NCI-H1105 treated with DMSO at 0.1 percent for 48 hours (cell line): ENCODE measurements at regions not wholly inside any gene's neighbourhood (a gene's known extent, or its start where the extent isn't known, plus 50 kb on each side); places are given as distances from the start of the nearest gene placed in this dataset.

Experiments used
- DNase-seq: peaks from one replicate; lab custom pipeline; 2025; lab: John Stamatoyannopoulos, UW

GRCh38 chr21:17981060-17981740 lies 162.0 kb upstream of the C21orf91 start:
- no peak for DNase-seq

GRCh38 chr21:17979763-17980162 lies 160.6 kb upstream of the C21orf91 start:
- DNase-seq = no peak

GRCh38 chr21:17978895-17979294 lies 159.7 kb upstream of the C21orf91 start:
- DNase-seq = no peak

- DNase-seq = no peak
These were observed 157.5 kb upstream of the C21orf91 start for GRCh38 chr21:17976691-17977090.

GRCh38 chr21:17976139-17976538 lies 157.0 kb upstream of the C21orf91 start:
- DNase-seq = no peak

- DNase-seq = no peak
These were observed 148.2 kb upstream of the C21orf91 start for GRCh38 chr21:17967319-17967718.

GRCh38 chr21:17964716-17965115 lies 145.6 kb upstream of the C21orf91 start:
- no peak for DNase-seq

GRCh38 chr21:17964199-17964598 lies 145.0 kb upstream of the C21orf91 start:
- DNase-seq = no peak

GRCh38 chr21:17950591-17950990 lies 131.4 kb upstream of the C21orf91 start:
- DNase-seq = no peak

- no peak for DNase-seq
These were observed 130.3 kb upstream of the C21orf91 start for GRCh38 chr21:17949421-17949820.

GRCh38 chr21:17947531-17947930 lies 128.4 kb upstream of the C21orf91 start:
- DNase-seq = no peak

- DNase-seq = no peak
These were observed 111.9 kb upstream of the C21orf91 start for GRCh38 chr21:17931080-17931479.

- DNase-seq = no peak
These were observed 110.9 kb upstream of the C21orf91 start for GRCh38 chr21:17930093-17930492.

GRCh38 chr21:17929510-17929909 lies 110.4 kb upstream of the C21orf91 start:
- DNase-seq = no peak

GRCh38 chr21:17925899-17926298 lies 106.7 kb upstream of the C21orf91 start:
- DNase-seq = peak; percentile 64

GRCh38 chr21:17925000-17925610 lies 105.9 kb upstream of the C21orf91 start:
- DNase-seq = peak; percentile 78

GRCh38 chr21:17921579-17922530 lies 102.7 kb upstream of the C21orf91 start:
- DNase-seq = no peak

GRCh38 chr21:17915976-17916375 lies 96.8 kb upstream of the C21orf91 start:
- no peak for DNase-seq

GRCh38 chr21:17911628-17912027 lies 92.5 kb upstream of the C21orf91 start:
- no peak for DNase-seq

GRCh38 chr21:17903929-17904639 lies 84.9 kb upstream of the C21orf91 start:
- DNase-seq = no peak

- DNase-seq = peak; percentile 64
These were observed 84.1 kb upstream of the C21orf91 start for GRCh38 chr21:17903029-17903806.
